ENCODE measurements at regions not wholly inside any gene's neighbourhood (a gene's known extent, or its start where the extent isn't known, plus 50 kb on each side); places are given as distances from the start of the nearest gene placed in this dataset.

GRCh38 chr9:28976684-28977083, 1403.4 kb upstream of the C9orf72 start:
- TF ChIP-seq, protein P1, sequence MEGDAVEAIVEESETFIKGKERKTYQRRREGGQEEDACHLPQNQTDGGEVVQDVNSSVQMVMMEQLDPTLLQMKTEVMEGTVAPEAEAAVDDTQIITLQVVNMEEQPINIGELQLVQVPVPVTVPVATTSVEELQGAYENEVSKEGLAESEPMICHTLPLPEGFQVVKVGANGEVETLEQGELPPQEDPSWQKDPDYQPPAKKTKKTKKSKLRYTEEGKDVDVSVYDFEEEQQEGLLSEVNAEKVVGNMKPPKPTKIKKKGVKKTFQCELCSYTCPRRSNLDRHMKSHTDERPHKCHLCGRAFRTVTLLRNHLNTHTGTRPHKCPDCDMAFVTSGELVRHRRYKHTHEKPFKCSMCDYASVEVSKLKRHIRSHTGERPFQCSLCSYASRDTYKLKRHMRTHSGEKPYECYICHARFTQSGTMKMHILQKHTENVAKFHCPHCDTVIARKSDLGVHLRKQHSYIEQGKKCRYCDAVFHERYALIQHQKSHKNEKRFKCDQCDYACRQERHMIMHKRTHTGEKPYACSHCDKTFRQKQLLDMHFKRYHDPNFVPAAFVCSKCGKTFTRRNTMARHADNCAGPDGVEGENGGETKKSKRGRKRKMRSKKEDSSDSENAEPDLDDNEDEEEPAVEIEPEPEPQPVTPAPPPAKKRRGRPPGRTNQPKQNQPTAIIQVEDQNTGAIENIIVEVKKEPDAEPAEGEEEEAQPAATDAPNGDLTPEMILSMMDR (IDR thresholded peaks at IDR 0.05): no peak
- TF ChIP-seq EZH2 (IDR thresholded peaks at IDR 0.05) (no peak), EZH2phosphoT487 (IDR thresholded peaks at IDR 0.05) (no peak)

Data from neural progenitor cell (in vitro differentiated cells).